ENCODE measurements at regions not wholly inside any gene's neighbourhood (a gene's known extent, or its start where the extent isn't known, plus 50 kb on each side); places are given as distances from the start of the nearest gene placed in this dataset.

- TF ChIP-seq PKNOX1 (IDR thresholded peaks at IDR 0.05) = no peak
- TF ChIP-seq HDAC6 (IDR thresholded peaks at IDR 0.05; ENCODE audit: unreplicated experiment) = no peak
- TF ChIP-seq ZBTB33 (IDR thresholded peaks at IDR 0.05) = no peak
Measured at GRCh38 chr21:30044447-30045064, 104.8 kb upstream of the GRIK1 start (continued).

DNA sequence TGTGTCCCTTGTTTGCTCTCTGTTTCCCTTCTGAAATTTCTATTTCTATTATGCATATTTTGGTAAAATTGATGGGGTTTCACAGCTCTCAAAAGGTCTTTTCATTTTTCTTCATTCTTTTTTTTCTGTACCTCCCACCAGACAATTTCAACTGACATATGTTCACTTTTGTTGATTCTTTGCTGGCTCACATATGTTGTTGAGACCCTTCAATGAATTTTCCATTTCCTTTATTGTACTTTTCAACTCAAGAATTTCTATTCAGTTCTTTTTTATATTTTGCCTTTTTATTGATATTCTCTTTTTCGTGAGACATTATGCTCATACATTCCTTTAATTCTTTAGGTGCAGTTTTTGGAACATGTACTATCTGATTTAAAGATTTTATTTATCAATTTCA is 102.6 kb upstream of the GRIK1 start:
- ChIA-PET POLR2A (no interaction called here), CTCF (interaction anchor here (1.0 to 3.6 kb wide), 2 partner anchors 10 to 153 kb away, joined by 3 to 21 read pairs; no protein-coding TSS in a partner anchor), SMC1A (ENCODE audit: uncharacterized antibody, unreplicated experiment) (no interaction called here), RAD21 (ENCODE audit: unreplicated experiment) (no interaction called here)
- in situ Hi-C loops (cut with MboI) = loop anchor here (10.0 kb wide), 1 partner anchor 1042 kb away; no protein-coding TSS in a partner anchor
- FAIRE-seq (no peak), DNase-seq (ENCODE audit: low read depth, low spot score) (no peak), ATAC-seq (no peak)
- no peaks in the 10 kb centered on the region for H3K4me1 ChIP-seq (ENCODE audit: control insufficient read depth, insufficient read depth, low read length)
- H3K27me3 ChIP-seq (replicated peaks in 1 of 2; ENCODE audit: control insufficient read depth in 2 of 2, insufficient read depth in 2 of 2, low read length in 1 of 2) = no peaks in the 10 kb centered on the region
- H2AFZ ChIP-seq (ENCODE audit: control insufficient read depth, low read depth, low read length) = no peak overlapping the region
- BruUV-seq (replicated peaks) = no TSS peak
- no peaks in the 10 kb centered on the region for H3K36me3 ChIP-seq (ENCODE audit: control insufficient read depth in 2 of 2, insufficient read depth in 2 of 2, low read length in 1 of 2)
- H3K79me2 ChIP-seq (ENCODE audit: control insufficient read depth, insufficient read depth, low read length) = no peaks in the 10 kb centered on the region
- intact Hi-C loops (cut with micrococcal nuclease; ENCODE audit: unreplicated experiment) = no loop called here
- no peak overlapping the region for H3K4me3 ChIP-seq
- 9% methylated on average over 1 of the region's 1 CpG for WGBS (ENCODE audit: insufficient coverage, insufficient replicate concordance, low lambda C conversion rate, missing lambda C conversion rate)
- H3K27ac ChIP-seq (ENCODE audit: control insufficient read depth, insufficient read depth) = no peak overlapping the region
- no peaks in the 10 kb centered on the region for H4K20me1 ChIP-seq (ENCODE audit: control insufficient read depth, insufficient read depth)
- H3K9me3 ChIP-seq (replicated peaks; ENCODE audit: control insufficient read depth, insufficient read depth, low read length) = no peaks in the 10 kb centered on the region; the same call in 2 of the 3 replicates
- no peak overlapping the region for H3K9ac ChIP-seq (ENCODE audit: control insufficient read depth, insufficient read depth, low read length)
- H3K4me2 ChIP-seq (ENCODE audit: control insufficient read depth, insufficient read depth) = no peak overlapping the region
- no peak for TF ChIP-seq ASH2L (IDR thresholded peaks at IDR 0.05; ENCODE audit: borderline replicate concordance, low read depth)
- TF ChIP-seq YY1 (IDR thresholded peaks at IDR 0.05; ENCODE audit: low read depth, low read length) = no peak
- TF ChIP-seq, protein P1, sequence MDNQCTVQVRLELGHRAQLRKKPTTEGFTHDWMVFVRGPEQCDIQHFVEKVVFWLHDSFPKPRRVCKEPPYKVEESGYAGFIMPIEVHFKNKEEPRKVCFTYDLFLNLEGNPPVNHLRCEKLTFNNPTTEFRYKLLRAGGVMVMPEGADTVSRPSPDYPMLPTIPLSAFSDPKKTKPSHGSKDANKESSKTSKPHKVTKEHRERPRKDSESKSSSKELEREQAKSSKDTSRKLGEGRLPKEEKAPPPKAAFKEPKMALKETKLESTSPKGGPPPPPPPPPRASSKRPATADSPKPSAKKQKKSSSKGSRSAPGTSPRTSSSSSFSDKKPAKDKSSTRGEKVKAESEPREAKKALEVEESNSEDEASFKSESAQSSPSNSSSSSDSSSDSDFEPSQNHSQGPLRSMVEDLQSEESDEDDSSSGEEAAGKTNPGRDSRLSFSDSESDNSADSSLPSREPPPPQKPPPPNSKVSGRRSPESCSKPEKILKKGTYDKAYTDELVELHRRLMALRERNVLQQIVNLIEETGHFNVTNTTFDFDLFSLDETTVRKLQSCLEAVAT (IDR thresholded peaks at IDR 0.05) = no peak
- TF ChIP-seq ZNF24 (IDR thresholded peaks at IDR 0.05) = no peak
- TF ChIP-seq, protein P2, sequence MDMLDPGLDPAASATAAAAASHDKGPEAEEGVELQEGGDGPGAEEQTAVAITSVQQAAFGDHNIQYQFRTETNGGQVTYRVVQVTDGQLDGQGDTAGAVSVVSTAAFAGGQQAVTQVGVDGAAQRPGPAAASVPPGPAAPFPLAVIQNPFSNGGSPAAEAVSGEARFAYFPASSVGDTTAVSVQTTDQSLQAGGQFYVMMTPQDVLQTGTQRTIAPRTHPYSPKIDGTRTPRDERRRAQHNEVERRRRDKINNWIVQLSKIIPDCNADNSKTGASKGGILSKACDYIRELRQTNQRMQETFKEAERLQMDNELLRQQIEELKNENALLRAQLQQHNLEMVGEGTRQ (IDR thresholded peaks at IDR 0.05; ENCODE audit: borderline replicate concordance, low read depth, low read length) = no peak
- TF ChIP-seq GATAD2B (conservative IDR thresholded peaks at IDR 0.05; ENCODE audit: low read depth) = no peak
- no peak for TF ChIP-seq SMC3 (IDR thresholded peaks at IDR 0.05; ENCODE audit: borderline replicate concordance, low read length)
- TF ChIP-seq, protein P3, sequence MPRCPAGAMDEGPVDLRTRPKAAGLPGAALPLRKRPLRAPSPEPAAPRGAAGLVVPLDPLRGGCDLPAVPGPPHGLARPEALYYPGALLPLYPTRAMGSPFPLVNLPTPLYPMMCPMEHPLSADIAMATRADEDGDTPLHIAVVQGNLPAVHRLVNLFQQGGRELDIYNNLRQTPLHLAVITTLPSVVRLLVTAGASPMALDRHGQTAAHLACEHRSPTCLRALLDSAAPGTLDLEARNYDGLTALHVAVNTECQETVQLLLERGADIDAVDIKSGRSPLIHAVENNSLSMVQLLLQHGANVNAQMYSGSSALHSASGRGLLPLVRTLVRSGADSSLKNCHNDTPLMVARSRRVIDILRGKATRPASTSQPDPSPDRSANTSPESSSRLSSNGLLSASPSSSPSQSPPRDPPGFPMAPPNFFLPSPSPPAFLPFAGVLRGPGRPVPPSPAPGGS (IDR thresholded peaks at IDR 0.05; ENCODE audit: borderline replicate concordance, insufficient read depth, low read depth, low read length, poor library complexity, severe bottlenecking) = no peak
- no peak for TF ChIP-seq SPI1 (IDR thresholded peaks at IDR 0.05; ENCODE audit: borderline replicate concordance, insufficient read depth, low read depth, low read length)
- TF ChIP-seq ZNF384 (IDR thresholded peaks at IDR 0.05; ENCODE audit: borderline replicate concordance, low read depth, low read length) = no peak
- TF ChIP-seq JUNB (IDR thresholded peaks at IDR 0.05) = no peak
